Body of pancreas (tissue), 4 donors: ENCODE measurements at regions not wholly inside any gene's neighbourhood (a gene's known extent, or its start where the extent isn't known, plus 50 kb on each side); places are given as distances from the start of the nearest gene placed in this dataset.

Source experiments
- CTCF ChIP-seq, 7 experiments: fragments of 450-650 bp in 4 of 7; fragments of 200-600 bp in 3 of 7; sonication (generic) in 3 of 7; IDR thresholded peaks; one replicate each; pipeline ENCODE4 v1.5.1; 2016 to 2019; ENCODE audit warnings: antibody characterized with exemption in 7 of 7
- POLR2A ChIP-seq, 3 donors: fragments of 450-650 bp; IDR thresholded peaks; one replicate each; pipeline ENCODE4 v1.6.1; 2016; ENCODE audit warnings: antibody characterized with exemption in 3 of 3, mild to moderate bottlenecking in 2 of 3

DNA sequence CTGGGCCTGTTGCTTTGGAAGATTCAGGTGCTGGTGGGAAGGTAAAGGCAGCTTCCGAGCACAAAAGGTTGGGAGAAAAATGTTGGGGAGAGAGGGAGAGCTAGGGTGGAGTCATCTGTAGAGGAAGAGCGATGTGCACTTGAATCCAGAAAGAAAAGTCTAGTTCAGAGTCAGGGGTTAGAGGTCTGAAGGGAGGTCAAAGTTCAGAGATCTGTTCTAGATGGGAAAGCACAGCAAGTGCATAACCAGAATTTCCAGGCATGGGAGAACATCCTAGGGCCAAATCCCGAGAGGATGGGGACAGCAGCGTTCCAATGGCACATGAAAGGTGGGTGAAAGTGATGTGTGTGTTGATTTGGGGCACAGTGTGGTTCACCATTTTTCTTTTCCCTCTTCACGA is 51.5 kb upstream of the MKLN1 start:
- TF ChIP-seq CTCF (IDR thresholded peaks at IDR 0.05) (no peak), POLR2A (IDR thresholded peaks at IDR 0.05) (no peak)
